PC-3 (cell line): ENCODE measurements at regions not wholly inside any gene's neighbourhood (a gene's known extent, or its start where the extent isn't known, plus 50 kb on each side); places are given as distances from the start of the nearest gene placed in this dataset.

Experiments used
- ATAC-seq: fragments of 200-7000 bp; cut with Tn5 transposase; 2 replicates; pipeline ENCODE4 v1.9.1; 2020; ENCODE audit warnings: mild to moderate bottlenecking, moderate library complexity
- BruUV-seq: library from RNA; stranded (reverse); fragments of 400-500 nt; replicated peaks from 2 replicates; lab custom pipeline; 2021; lab: Mats Ljungman, UMichigan
- CTCF ChIA-PET: fragments of 300-600 bp; sonication (Branson Sonifier 250); formaldehyde crosslinking; loops from one replicate; lab custom pipeline; 2022; ENCODE audit warnings: antibody characterized with exemption; lab: Charles Lee
- POLR2A ChIA-PET: fragments of 300-600 bp; sonication (Branson Sonifier 250); formaldehyde crosslinking; loops from one replicate; lab custom pipeline; 2022; ENCODE audit warnings: antibody characterized with exemption; ENCODE audit not compliant: unreplicated experiment; lab: Charles Lee
- DNase-seq: peaks from one replicate; pipeline ENCODE4 v3.0.0-alpha.2; 2015
- H2AFZ ChIP-seq: fragments of 300-600 bp; sonication (generic); 2 replicates; pipeline ENCODE4 v1.6.0; 2016; ENCODE audit warnings: antibody characterized with exemption, low read length
- H3F3A ChIP-seq: fragments of 300-600 bp; sonication (generic); one replicate; pipeline ENCODE4 v1.6.0; 2017; ENCODE audit warnings: antibody characterized with exemption, low read length, control low read depth, mild to moderate bottlenecking; ENCODE audit not compliant: unreplicated experiment
- H3K27ac ChIP-seq: fragments of 300-600 bp; sonication (generic); 2 replicates; pipeline ENCODE4 v1.5.1; 2016; ENCODE audit warnings: mild to moderate bottlenecking, low read length
- H3K27me3 ChIP-seq: fragments of 300-600 bp; sonication (generic); 2 replicates; pipeline ENCODE4 v1.6.1; 2016; ENCODE audit warnings: low read length, mixed read lengths
- H3K36me3 ChIP-seq: fragments of 300-600 bp; sonication (generic); 2 replicates; pipeline ENCODE4 v1.6.1; 2016; ENCODE audit warnings: low read depth, mixed run types, low read length, mixed read lengths
- H3K4me1 ChIP-seq: fragments of 300-600 bp; sonication (generic); 2 replicates; pipeline ENCODE4 v1.5.1; 2016; ENCODE audit warnings: low read length; ENCODE audit not compliant: insufficient read depth
- H3K4me2 ChIP-seq: fragments of 300-600 bp; sonication (generic); 2 replicates; pipeline ENCODE4 v1.6.0; 2016; ENCODE audit warnings: low read length
- H3K4me3 ChIP-seq: fragments of 300-600 bp; sonication (generic); 2 replicates; pipeline ENCODE4 v1.5.1; 2016; ENCODE audit warnings: mild to moderate bottlenecking, low read length, mixed read lengths
- H3K79me2 ChIP-seq: fragments of 300-600 bp; sonication (generic); 2 replicates; pipeline ENCODE4 v1.6.1; 2017; ENCODE audit warnings: low read length, mixed read lengths
- H3K9ac ChIP-seq: fragments of 300-600 bp; sonication (generic); 2 replicates; pipeline ENCODE4 v1.6.0; 2016; ENCODE audit warnings: mild to moderate bottlenecking, low read length
- H3K9me2 ChIP-seq: fragments of 300-600 bp; sonication (generic); replicated peaks from 2 replicates; pipeline ENCODE4 v1.6.1; 2016; ENCODE audit warnings: mixed run types, low read length, mixed read lengths
- H3K9me3 ChIP-seq: fragments of 300-600 bp; sonication (generic); 2 replicates; pipeline ENCODE4 v1.6.1; 2016; ENCODE audit warnings: low read length, mixed read lengths
- H4K20me1 ChIP-seq: fragments of 300-600 bp; sonication (generic); 2 replicates; pipeline ENCODE4 v1.6.1; 2016; ENCODE audit warnings: low read length, mixed read lengths
- CTCF ChIP-seq: fragments of 300-600 bp; sonication (generic); conservative IDR thresholded peaks from 2 replicates; pipeline ENCODE4 v1.5.1; 2017; ENCODE audit warnings: antibody characterized with exemption, low read depth, mild to moderate bottlenecking, low read length
- EZH2 ChIP-seq: fragments of 300-600 bp; sonication (generic); IDR thresholded peaks from one replicate; pipeline ENCODE4 v1.6.1; 2017; ENCODE audit warnings: antibody characterized with exemption, mild to moderate bottlenecking, low read length; ENCODE audit not compliant: unreplicated experiment
- EZH2phosphoT487 ChIP-seq: fragments of 300-600 bp; sonication (generic); IDR thresholded peaks from 2 replicates; pipeline ENCODE4 v1.6.1; 2018; ENCODE audit warnings: mild to moderate bottlenecking, antibody characterized with exemption, low read length, borderline replicate concordance
- intact Hi-C: fragments of 100-400 bp; cut with micrococcal nuclease; formaldehyde crosslinking; loops from 2 replicates; pipeline ENCODE4 v1.9.0; 2023

DNA sequence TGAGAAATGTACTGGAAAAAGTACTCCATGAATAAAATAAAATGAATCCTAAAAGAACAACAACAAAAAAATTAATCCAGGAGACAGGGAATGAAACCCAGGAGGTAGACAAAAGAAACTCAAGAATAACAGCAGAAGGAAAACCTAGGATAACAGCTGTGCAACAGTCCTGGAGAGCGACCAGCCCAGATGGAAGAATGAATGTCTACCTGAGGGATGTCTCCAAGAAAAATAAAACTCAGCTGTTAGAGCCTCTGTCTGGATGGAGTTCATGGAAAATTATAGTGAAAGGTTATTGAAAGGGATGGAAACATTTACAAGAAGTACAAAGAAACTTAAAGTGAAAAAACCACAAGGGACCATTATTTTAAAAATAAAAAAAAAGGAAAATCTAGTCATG, 135.8 kb upstream of the CA10 start:
- Histone ChIP-seq H3F3A (no peaks in the 10 kb centered on the region), H3K36me3 (no peaks in the 10 kb centered on the region), H4K20me1 (no peaks in the 10 kb centered on the region), H3K4me1 (no peaks in the 10 kb centered on the region), H2AFZ (no peak overlapping the region), H3K27ac (no peak overlapping the region), H3K9me3 (peaks cover 16% of the 10 kb centered on the region; the same call in 1 of the 2 replicates), H3K4me3 (no peak overlapping the region), H3K79me2 (no peaks in the 10 kb centered on the region), H3K9me2 (no peaks in the 10 kb centered on the region), H3K27me3 (no peaks in the 10 kb centered on the region), H3K4me2 (no peak overlapping the region), H3K9ac (no peak overlapping the region)
- no peak for ATAC-seq
- intact Hi-C loops = no loop called here
- ChIA-PET CTCF (no interaction called here), POLR2A (no interaction called here)
- TF ChIP-seq CTCF (no peak), EZH2 (no peak), EZH2phosphoT487 (no peak)
- DNase-seq = no peak
- BruUV-seq = no TSS peak

DNA sequence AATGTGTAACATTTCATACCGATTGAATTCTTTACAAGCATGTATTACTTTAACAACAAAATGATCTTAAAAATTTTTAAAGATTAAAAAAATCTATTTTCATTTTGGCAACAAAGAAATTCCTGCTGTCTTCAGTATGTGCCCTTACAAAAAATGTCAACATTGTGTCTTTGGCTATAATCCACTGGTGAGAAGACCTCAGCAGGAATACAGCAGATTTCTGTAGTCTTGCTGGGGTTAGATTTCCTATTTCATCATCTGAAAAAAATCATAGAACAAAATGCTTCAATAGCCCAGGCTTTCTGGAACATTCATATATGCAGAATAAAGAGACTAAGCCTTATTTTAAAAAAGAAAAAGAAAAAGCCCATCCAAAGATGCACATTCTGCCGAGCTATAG, 129.1 kb upstream of the CA10 start:
- intact Hi-C loops = no loop called here
- Histone ChIP-seq H3K27ac (no peak overlapping the region), H3K36me3 (no peaks in the 10 kb centered on the region), H3K9me3 (peaks cover 10% of the 10 kb centered on the region; the same call in 1 of the 2 replicates), H3K9ac (no peak overlapping the region), H3K79me2 (no peaks in the 10 kb centered on the region), H3K27me3 (no peaks in the 10 kb centered on the region), H3K4me3 (no peak overlapping the region), H3K4me1 (no peaks in the 10 kb centered on the region), H3F3A (no peaks in the 10 kb centered on the region), H2AFZ (no peak overlapping the region), H4K20me1 (no peaks in the 10 kb centered on the region), H3K4me2 (no peak overlapping the region), H3K9me2 (no peaks in the 10 kb centered on the region)
- TF ChIP-seq CTCF = no peak
- TF ChIP-seq EZH2phosphoT487 = no peak
- TF ChIP-seq EZH2 = no peak
- no peak for DNase-seq
- no TSS peak for BruUV-seq
- no peak for ATAC-seq
- CTCF ChIA-PET = no interaction called here
- POLR2A ChIA-PET = no interaction called here

DNA sequence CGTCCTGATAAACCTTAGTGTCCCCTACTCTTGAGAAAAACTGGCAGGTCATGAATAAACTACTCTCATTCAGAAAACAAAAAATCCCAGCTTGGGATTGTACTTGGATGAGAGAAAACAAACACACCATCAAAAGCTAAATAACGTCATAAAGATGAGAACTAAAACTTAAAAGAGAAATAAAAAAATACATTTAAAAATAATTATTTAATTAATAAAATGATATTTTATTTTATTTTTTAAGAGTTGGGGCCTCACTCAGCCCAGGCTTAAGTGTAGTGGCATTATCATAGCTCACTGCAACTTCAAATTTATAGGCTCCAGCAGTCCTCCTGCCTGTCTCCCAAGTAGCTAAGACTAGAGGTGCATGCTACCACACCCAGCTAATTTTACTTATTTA, 125.4 kb upstream of the CA10 start:
- POLR2A ChIA-PET = no interaction called here
- Histone ChIP-seq H3K4me3 (no peak overlapping the region), H3K79me2 (no peaks in the 10 kb centered on the region), H3K36me3 (no peaks in the 10 kb centered on the region), H3K9me3 (peaks cover 7% of the 10 kb centered on the region), H3K9ac (no peak overlapping the region), H3K9me2 (no peaks in the 10 kb centered on the region), H3K27me3 (no peaks in the 10 kb centered on the region), H3K4me2 (no peak overlapping the region), H3K27ac (no peak overlapping the region), H4K20me1 (no peaks in the 10 kb centered on the region), H3K4me1 (no peaks in the 10 kb centered on the region), H3F3A (no peaks in the 10 kb centered on the region), H2AFZ (no peak overlapping the region)
- ATAC-seq (no peak), DNase-seq (no peak)
- no TSS peak for BruUV-seq
- TF ChIP-seq EZH2 (no peak), EZH2phosphoT487 (no peak), CTCF (no peak)
- intact Hi-C loops = no loop called here
- CTCF ChIA-PET = no interaction called here
